ENCODE measurements at regions not wholly inside any gene's neighbourhood (a gene's known extent, or its start where the extent isn't known, plus 50 kb on each side); places are given as distances from the start of the nearest gene placed in this dataset.

- CTCF ChIA-PET: no interaction called here
- no peak for DNase-seq
- H3K79me2 ChIP-seq (ENCODE audit: insufficient read depth): no peaks in the 10 kb centered on the region
- no peaks in the 10 kb centered on the region for H3K36me3 ChIP-seq (replicated peaks in 1 of 2; ENCODE audit: control insufficient read depth in 1 of 2, insufficient read depth in 2 of 2, low read length in 1 of 2)
- H3K4me2 ChIP-seq: no peak overlapping the region
- H4K20me1 ChIP-seq (ENCODE audit: insufficient read depth): no peaks in the 10 kb centered on the region
- H3K27ac ChIP-seq (ENCODE audit: low read depth in 2 of 2, low read length in 1 of 2): no peak overlapping the region
- H3K4me1 ChIP-seq (ENCODE audit: control insufficient read depth in 1 of 2, insufficient read depth in 2 of 2, low read depth in 1 of 2, low read length in 1 of 2): no peaks in the 10 kb centered on the region
- H3K27me3 ChIP-seq (ENCODE audit: insufficient read depth): peaks cover 10% of the 10 kb centered on the region; the same call in 1 of the 2 replicates
- H3K9me2 ChIP-seq: no peaks in the 10 kb centered on the region
- no peak overlapping the region for H3K9ac ChIP-seq
- POLR2A ChIA-PET: no interaction called here
- no peaks in the 10 kb centered on the region for H3F3A ChIP-seq (replicated peaks; ENCODE audit: insufficient read depth)
- TF ChIP-seq TAF1 (IDR thresholded peaks at IDR 0.05; ENCODE audit: borderline replicate concordance, low read depth, low read length) (no peak), NRF1 (IDR thresholded peaks at IDR 0.05; ENCODE audit: low read depth, low read length) (no peak)
- H2AFZ ChIP-seq (ENCODE audit: low read depth): no peak overlapping the region
- H3K4me3 ChIP-seq (ENCODE audit: low read depth in 2 of 2, low read length in 1 of 2): no peak overlapping the region
- WGBS (ENCODE audit: low lambda C conversion rate): 10% methylated on average over 3 of the region's 3 CpGs
- H3K9me3 ChIP-seq: no peaks in the 10 kb centered on the region
These were observed 89.6 kb upstream of the BMP4 start for GRCh38 chr14:54046250-54046649.

- ChIA-PET CTCF (interaction anchor here (1.2 kb wide), 1 partner anchor 152 kb away, joined by 3 read pairs; no protein-coding TSS in a partner anchor), POLR2A (no interaction called here)
- 3% methylated on average over 5 of the region's 5 CpGs for WGBS (ENCODE audit: low lambda C conversion rate)
- no peaks in the 10 kb centered on the region for H3K79me2 ChIP-seq (ENCODE audit: insufficient read depth)
- no peaks in the 10 kb centered on the region for H3K9me2 ChIP-seq
- H3K4me3 ChIP-seq (ENCODE audit: low read depth in 2 of 2, low read length in 1 of 2): no peak overlapping the region
- no peak for DNase-seq
- no peaks in the 10 kb centered on the region for H4K20me1 ChIP-seq (ENCODE audit: insufficient read depth)
- no peaks in the 10 kb centered on the region for H3K9me3 ChIP-seq
- no peaks in the 10 kb centered on the region for H3F3A ChIP-seq (replicated peaks; ENCODE audit: insufficient read depth)
- no peak overlapping the region for H2AFZ ChIP-seq (ENCODE audit: low read depth)
- H3K4me2 ChIP-seq: no peak overlapping the region
- H3K36me3 ChIP-seq (replicated peaks in 1 of 2; ENCODE audit: control insufficient read depth in 1 of 2, insufficient read depth in 2 of 2, low read length in 1 of 2): no peaks in the 10 kb centered on the region
- H3K4me1 ChIP-seq (ENCODE audit: control insufficient read depth in 1 of 2, insufficient read depth in 2 of 2, low read depth in 1 of 2, low read length in 1 of 2): no peaks in the 10 kb centered on the region
- no peak overlapping the region for H3K9ac ChIP-seq
- H3K27ac ChIP-seq (ENCODE audit: low read depth in 2 of 2, low read length in 1 of 2): no peak overlapping the region
- TF ChIP-seq RFX5 (IDR thresholded peaks at IDR 0.05; ENCODE audit: low read length): no peak
- no peak for TF ChIP-seq TAF1 (IDR thresholded peaks at IDR 0.05; ENCODE audit: borderline replicate concordance, low read depth, low read length)
- no peak for TF ChIP-seq POLR2AphosphoS5 (IDR thresholded peaks at IDR 0.05; ENCODE audit: low read depth, low read length)
- peaks cover 10% of the 10 kb centered on the region; the same call in 1 of the 2 replicates for H3K27me3 ChIP-seq (ENCODE audit: insufficient read depth)
These were observed 91.2 kb upstream of the BMP4 start for GRCh38 chr14:54047645-54048308.

GRCh38 chr14:54048311-54048710, 91.7 kb upstream of the BMP4 start:
- H3K9me3 ChIP-seq: no peaks in the 10 kb centered on the region
- no peaks in the 10 kb centered on the region for H4K20me1 ChIP-seq (ENCODE audit: insufficient read depth)
- no peak overlapping the region for H3K4me3 ChIP-seq (ENCODE audit: low read depth in 2 of 2, low read length in 1 of 2)
- 59% methylated on average over 9 of the region's 9 CpGs for WGBS (ENCODE audit: low lambda C conversion rate)
- no peak overlapping the region for H3K4me2 ChIP-seq
- H3K36me3 ChIP-seq (replicated peaks in 1 of 2; ENCODE audit: control insufficient read depth in 1 of 2, insufficient read depth in 2 of 2, low read length in 1 of 2): no peaks in the 10 kb centered on the region
- no peaks in the 10 kb centered on the region for H3F3A ChIP-seq (replicated peaks; ENCODE audit: insufficient read depth)
- ChIA-PET POLR2A (no interaction called here), CTCF (interaction anchor here (1.2 to 1.4 kb wide), 2 partner anchors 10 to 152 kb away, joined by 3 to 4 read pairs; no protein-coding TSS in a partner anchor)
- TF ChIP-seq TAF1 (IDR thresholded peaks at IDR 0.05; ENCODE audit: borderline replicate concordance, low read depth, low read length): no peak
- TF ChIP-seq ELF1 (IDR thresholded peaks at IDR 0.05): no peak
- TF ChIP-seq REST (IDR thresholded peaks at IDR 0.05; ENCODE audit: low read depth, low read length): no peak
- TF ChIP-seq RFX5 (IDR thresholded peaks at IDR 0.05; ENCODE audit: low read length): no peak
- no peak for TF ChIP-seq RXRA (IDR thresholded peaks at IDR 0.05; ENCODE audit: borderline replicate concordance, low read depth)
- TF ChIP-seq ZBTB33 (IDR thresholded peaks at IDR 0.05; ENCODE audit: borderline replicate concordance, low read depth): no peak
- no peak for TF ChIP-seq MAX (IDR thresholded peaks at IDR 0.05; ENCODE audit: low read depth)
- no peak for TF ChIP-seq FOSL2 (IDR thresholded peaks at IDR 0.05; ENCODE audit: borderline replicate concordance, low read depth)
- no peak for TF ChIP-seq RAD21 (IDR thresholded peaks at IDR 0.05; ENCODE audit: low read length)
- TF ChIP-seq CHD2 (IDR thresholded peaks at IDR 0.05; ENCODE audit: low read length, partially characterized antibody): no peak
- TF ChIP-seq MXI1 (IDR thresholded peaks at IDR 0.05; ENCODE audit: low read depth, low read length): no peak
- TF ChIP-seq SMC3 (IDR thresholded peaks at IDR 0.05; ENCODE audit: low read depth, low read length): no peak
- TF ChIP-seq JUND (IDR thresholded peaks at IDR 0.05): no peak
- peaks cover 10% of the 10 kb centered on the region; the same call in 1 of the 2 replicates for H3K27me3 ChIP-seq (ENCODE audit: insufficient read depth)
- no peak overlapping the region for H3K27ac ChIP-seq (ENCODE audit: low read depth in 2 of 2, low read length in 1 of 2)
- no peaks in the 10 kb centered on the region for H3K79me2 ChIP-seq (ENCODE audit: insufficient read depth)
- no peaks in the 10 kb centered on the region for H3K9me2 ChIP-seq
- H3K4me1 ChIP-seq (ENCODE audit: control insufficient read depth in 1 of 2, insufficient read depth in 2 of 2, low read depth in 1 of 2, low read length in 1 of 2): no peaks in the 10 kb centered on the region
- H3K9ac ChIP-seq: no peak overlapping the region
- no peak for DNase-seq
- H2AFZ ChIP-seq (ENCODE audit: low read depth): no peak overlapping the region

Measured in SK-N-SH (cell line).